Mammary epithelial cell (primary cell): ENCODE measurements at regions not wholly inside any gene's neighbourhood (a gene's known extent, or its start where the extent isn't known, plus 50 kb on each side); places are given as distances from the start of the nearest gene placed in this dataset.

Experiments
- CTCF ChIP-seq, 2 donors: IDR thresholded peaks in 1 of 2; conservative IDR thresholded peaks in 1 of 2; 2 replicates each; pipeline ENCODE4 v1.5.1; 2011 to 2012; ENCODE audit warnings: inconsistent platforms in 2 of 2, low read length in 2 of 2, mild to moderate bottlenecking in 2 of 2, control low read depth in 1 of 2, low read depth in 1 of 2; ENCODE audit not compliant: insufficient read depth in 1 of 2; ENCODE audit errors: extremely low read depth in 1 of 2
- EZH2 ChIP-seq: IDR thresholded peaks from 2 replicates; pipeline ENCODE4 v1.6.1; 2012; ENCODE audit warnings: low read length, inconsistent platforms, borderline replicate concordance

GRCh38 chr15:49758856-49759255, 138.0 kb downstream of the DTWD1 start:
- TF ChIP-seq CTCF (conservative IDR thresholded peaks at IDR 0.05 in 1 of 2, IDR thresholded peaks at IDR 0.05 in 1 of 2; ENCODE audit: extremely low read depth in 1 of 2, insufficient read depth in 1 of 2, low read depth in 1 of 2, low read length in 2 of 2): no peak
- no peak for TF ChIP-seq EZH2
